ENCODE measurements at regions not wholly inside any gene's neighbourhood (a gene's known extent, or its start where the extent isn't known, plus 50 kb on each side); places are given as distances from the start of the nearest gene placed in this dataset.

DNA sequence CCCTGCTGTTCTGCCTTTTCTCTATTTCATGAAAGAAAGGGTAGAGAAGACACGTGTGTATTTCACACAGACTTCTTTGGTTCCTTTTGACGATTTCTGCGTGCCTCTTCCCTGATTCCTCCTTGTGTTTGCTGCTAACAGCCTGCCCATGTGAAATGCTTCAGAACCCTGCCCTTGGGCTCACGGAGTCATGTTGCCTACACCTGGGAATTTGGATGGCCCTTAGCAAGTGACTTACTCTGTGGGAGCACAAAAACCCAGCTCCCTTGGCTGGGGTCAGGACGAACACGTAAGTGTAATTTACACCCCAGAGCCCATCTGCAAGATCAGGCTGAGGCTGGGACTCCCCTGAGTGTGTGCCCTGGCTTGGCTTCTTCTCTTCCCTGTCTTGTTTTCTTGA, 220.3 kb upstream of the BCOR start:
- H3K9me3 Mint-ChIP-seq, result peaks cover 10% of the 10 kb centered on the region
- no peak for TF ChIP-seq CTCF (conservative IDR thresholded peaks at IDR 0.05)
- no peak overlapping the region for H3K27ac Mint-ChIP-seq

DNA sequence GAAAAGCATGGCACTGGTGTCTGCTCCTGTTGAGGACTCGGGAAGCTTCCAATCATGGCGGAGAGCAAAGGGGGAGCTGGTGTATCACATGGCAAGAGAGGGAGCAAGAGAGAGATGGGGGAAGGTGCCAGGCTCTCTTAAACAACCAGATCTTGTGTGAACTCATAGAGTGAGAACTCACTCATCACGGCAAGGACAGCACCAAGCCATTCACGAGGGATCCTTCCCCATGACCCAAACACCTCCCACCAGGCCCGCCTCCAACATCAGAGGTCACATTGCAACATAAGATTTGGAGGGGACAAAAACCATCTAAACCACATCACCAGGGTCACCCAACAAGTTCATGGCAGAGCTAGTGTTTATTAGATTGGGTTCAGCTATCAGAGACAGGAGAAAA, 218.7 kb upstream of the BCOR start:
- TF ChIP-seq CTCF (conservative IDR thresholded peaks at IDR 0.05), result no peak
- Mint-ChIP-seq H3K4me1 (ENCODE audit: unreplicated experiment) (peaks cover 7% of the 10 kb centered on the region), H3K27me3 (no peaks in the 10 kb centered on the region), H3K4me3 (no peak overlapping the region), H3K9me3 (peaks cover 10% of the 10 kb centered on the region), H3K36me3 (no peaks in the 10 kb centered on the region), H3K27ac (no peak overlapping the region)
- DNase-seq (ENCODE audit: extremely low spot score, unreplicated experiment), result no peak

More for the DNA sequence above, 220.3 kb upstream of the BCOR start:
- no peak for DNase-seq (ENCODE audit: extremely low spot score, unreplicated experiment)
- Mint-ChIP-seq H3K4me3 (no peak overlapping the region), H3K4me1 (ENCODE audit: unreplicated experiment) (peaks cover 7% of the 10 kb centered on the region), H3K27me3 (no peaks in the 10 kb centered on the region), H3K36me3 (no peaks in the 10 kb centered on the region)

DNA sequence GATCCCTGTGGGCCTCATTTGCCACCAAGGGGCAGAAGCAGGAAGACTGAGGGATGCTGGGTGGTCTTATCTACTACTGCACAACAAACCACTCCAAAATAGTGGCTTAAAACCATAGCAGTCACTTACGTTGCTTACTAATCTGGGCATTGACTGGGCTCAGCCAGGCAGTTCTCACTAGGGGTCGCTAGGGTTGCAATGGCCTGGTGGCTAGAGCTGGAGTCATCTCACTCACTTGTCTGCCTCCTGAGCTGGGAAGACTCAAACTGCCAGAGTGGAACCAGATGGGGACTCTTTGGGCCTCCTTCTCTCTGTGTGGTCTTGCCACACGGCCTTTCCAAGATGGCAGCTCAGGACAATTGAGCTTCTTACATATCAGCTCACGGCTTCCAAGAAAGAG, 216.3 kb upstream of the BCOR start:
- H3K9me3 Mint-ChIP-seq, result peaks cover 10% of the 10 kb centered on the region
- no peak for DNase-seq (ENCODE audit: extremely low spot score, unreplicated experiment)
- H3K27ac Mint-ChIP-seq, result no peak overlapping the region
- no peaks in the 10 kb centered on the region for H3K27me3 Mint-ChIP-seq
- no peak for TF ChIP-seq CTCF (conservative IDR thresholded peaks at IDR 0.05)
- H3K36me3 Mint-ChIP-seq, result no peaks in the 10 kb centered on the region
- H3K4me1 Mint-ChIP-seq (ENCODE audit: unreplicated experiment), result peaks cover 15% of the 10 kb centered on the region
- no peak overlapping the region for H3K4me3 Mint-ChIP-seq

DNA sequence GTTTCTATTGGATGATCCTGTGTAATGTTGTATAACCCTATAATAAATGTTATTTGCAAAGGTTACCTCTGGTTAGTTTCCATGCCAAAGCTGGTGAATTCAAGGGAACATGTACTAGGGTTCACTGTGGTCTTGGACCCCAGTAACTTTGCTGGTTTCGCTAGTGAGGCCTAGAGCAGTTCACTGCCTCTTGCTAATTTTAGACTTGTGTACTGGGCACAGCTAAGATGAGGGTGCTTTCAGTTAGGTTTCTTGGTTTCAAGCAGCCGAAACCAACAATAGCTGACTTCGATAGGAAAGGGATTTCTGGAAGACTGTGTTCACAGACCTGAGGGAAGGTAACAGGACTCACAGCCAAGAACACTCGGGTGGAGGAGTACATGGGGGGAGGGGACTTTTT, 215.5 kb upstream of the BCOR start:
- Mint-ChIP-seq H3K27ac (no peak overlapping the region), H3K4me1 (ENCODE audit: unreplicated experiment) (peaks cover 13% of the 10 kb centered on the region), H3K9me3 (peaks cover 10% of the 10 kb centered on the region), H3K36me3 (no peaks in the 10 kb centered on the region), H3K27me3 (no peaks in the 10 kb centered on the region), H3K4me3 (no peak overlapping the region)
- no peak for TF ChIP-seq CTCF (conservative IDR thresholded peaks at IDR 0.05)
- DNase-seq (ENCODE audit: extremely low spot score, unreplicated experiment), result no peak

DNA sequence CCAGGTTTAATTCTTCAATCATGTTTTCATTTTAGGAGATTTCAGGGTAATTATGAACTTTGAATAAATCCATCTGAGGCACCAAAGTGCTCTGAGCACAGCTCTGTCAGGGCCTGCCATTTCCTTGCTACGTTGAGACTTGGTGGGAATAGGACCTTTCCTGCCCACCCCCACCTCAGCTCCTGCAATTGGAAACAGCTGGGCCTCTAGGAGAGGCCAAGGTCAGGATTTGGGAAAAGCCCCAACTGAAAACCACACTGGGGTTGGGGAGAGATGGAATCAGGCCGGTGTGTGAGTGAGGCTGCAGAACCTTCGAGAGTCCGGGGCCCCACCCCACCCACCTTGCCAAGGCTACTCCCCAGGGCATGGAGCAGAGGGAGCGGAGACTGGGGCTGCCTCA, 212.7 kb upstream of the BCOR start:
- DNase-seq (ENCODE audit: extremely low spot score, unreplicated experiment), result no peak
- no peak overlapping the region for H3K27ac Mint-ChIP-seq
- H3K9me3 Mint-ChIP-seq, result no peaks in the 10 kb centered on the region
- no peak overlapping the region for H3K4me3 Mint-ChIP-seq
- H3K27me3 Mint-ChIP-seq, result no peaks in the 10 kb centered on the region
- H3K4me1 Mint-ChIP-seq (ENCODE audit: unreplicated experiment), result peaks cover 9% of the 10 kb centered on the region
- H3K36me3 Mint-ChIP-seq, result no peaks in the 10 kb centered on the region
- no peak for TF ChIP-seq CTCF (conservative IDR thresholded peaks at IDR 0.05)

DNA sequence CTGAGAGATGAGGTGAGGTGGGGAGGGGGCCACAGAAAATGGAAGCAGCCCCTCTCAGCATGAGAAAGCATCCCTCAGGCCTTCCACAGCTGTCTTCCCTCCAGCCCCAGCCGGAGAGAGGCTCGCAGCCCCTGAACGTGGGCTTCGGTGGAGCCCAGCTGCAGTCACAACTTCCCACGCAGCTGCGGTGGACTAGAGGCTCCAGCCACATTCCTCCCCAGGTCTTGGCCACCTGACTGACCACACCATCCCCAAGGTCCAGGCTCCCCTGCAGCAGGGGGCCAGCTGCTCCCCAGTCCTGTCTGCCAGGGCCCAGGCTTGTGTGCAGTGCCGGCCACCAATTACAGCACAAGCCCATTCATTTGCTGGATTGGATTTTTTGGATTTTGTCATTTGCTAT, 212.3 kb upstream of the BCOR start:
- no peak for DNase-seq (ENCODE audit: extremely low spot score, unreplicated experiment)
- Mint-ChIP-seq H3K27me3 (no peaks in the 10 kb centered on the region), H3K4me1 (ENCODE audit: unreplicated experiment) (peaks cover 9% of the 10 kb centered on the region), H3K36me3 (no peaks in the 10 kb centered on the region), H3K27ac (no peak overlapping the region), H3K9me3 (no peaks in the 10 kb centered on the region), H3K4me3 (no peak overlapping the region)
- no peak for TF ChIP-seq CTCF (conservative IDR thresholded peaks at IDR 0.05)
